ENCODE measurements at regions not wholly inside any gene's neighbourhood (a gene's known extent, or its start where the extent isn't known, plus 50 kb on each side); places are given as distances from the start of the nearest gene placed in this dataset.
"Not testable (repeated sequence)": the region's sequence is repeated elsewhere in the genome, so short reads cannot be mapped to it uniquely, and the experiment has no call there.

DNA sequence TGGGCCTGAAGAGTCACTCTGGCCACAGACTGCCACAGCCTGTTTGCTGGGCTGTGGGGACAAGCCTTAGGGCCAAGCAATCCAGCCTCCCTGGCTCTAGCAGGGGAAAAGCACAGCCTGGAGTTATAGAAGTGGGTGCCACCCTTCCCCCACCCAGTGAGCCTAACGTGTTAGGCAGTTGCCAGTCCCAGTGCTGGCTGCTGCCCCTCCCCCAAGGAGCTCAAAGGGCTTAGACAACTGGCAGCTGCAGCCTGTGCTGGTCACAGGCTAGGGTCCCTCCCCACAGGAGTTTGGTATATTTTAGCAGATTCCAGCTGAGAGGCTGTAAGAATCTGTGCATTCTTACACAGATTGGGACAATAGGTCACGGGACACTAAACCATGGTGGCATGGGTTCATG is 370.3 kb upstream of the FGF16 start:
- DNase-seq (ENCODE audit: low read depth, low spot score), result no peak
- TF ChIP-seq POLR2AphosphoS5 (IDR thresholded peaks at IDR 0.05; ENCODE audit: borderline replicate concordance, low read depth, low read length) (no peak), FOXP2 (optimal IDR thresholded peaks at IDR 0.05; ENCODE audit: control extremely low read depth, extremely low read length, insufficient read depth) (no peak), EZH2 (IDR thresholded peaks at IDR 0.05) (no peak)
- H3K36me3 ChIP-seq (ENCODE audit: insufficient read depth, low read length), result no peaks in the 10 kb centered on the region
- no peak overlapping the region for H3K9ac ChIP-seq (ENCODE audit: insufficient read length)
- H3K4me3 ChIP-seq, result no peak overlapping the region
- H3K9me3 ChIP-seq (ENCODE audit: low read depth, low read length), result no peaks in the 10 kb centered on the region
- H3K27ac ChIP-seq, result no peak overlapping the region

DNA sequence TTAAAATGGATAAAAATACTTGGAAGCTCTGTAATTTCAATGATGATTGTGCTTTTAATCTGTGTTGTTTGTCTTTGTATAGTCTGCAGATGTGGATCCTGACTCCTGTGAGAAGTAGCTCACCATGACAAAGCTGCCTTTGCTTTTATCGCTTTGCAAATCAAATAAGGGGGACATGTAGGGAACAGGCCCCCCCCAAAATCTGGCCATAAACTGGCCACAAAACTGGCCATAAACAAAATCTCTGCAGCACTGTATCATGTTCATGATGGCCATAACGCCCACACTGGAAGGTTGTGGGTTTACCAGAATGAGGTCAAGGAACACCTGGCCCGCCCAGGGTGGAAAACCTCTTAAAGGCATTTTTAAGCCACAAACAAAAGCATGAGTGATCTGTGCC is 366.0 kb upstream of the FGF16 start:
- H3K36me3 ChIP-seq (ENCODE audit: insufficient read depth, low read length); DNase-seq (ENCODE audit: low read depth, low spot score); H3K4me3 ChIP-seq; H3K9ac ChIP-seq (ENCODE audit: insufficient read length); H3K9me3 ChIP-seq (ENCODE audit: low read depth, low read length); H3K27ac ChIP-seq: not testable (repeated sequence)

DNA sequence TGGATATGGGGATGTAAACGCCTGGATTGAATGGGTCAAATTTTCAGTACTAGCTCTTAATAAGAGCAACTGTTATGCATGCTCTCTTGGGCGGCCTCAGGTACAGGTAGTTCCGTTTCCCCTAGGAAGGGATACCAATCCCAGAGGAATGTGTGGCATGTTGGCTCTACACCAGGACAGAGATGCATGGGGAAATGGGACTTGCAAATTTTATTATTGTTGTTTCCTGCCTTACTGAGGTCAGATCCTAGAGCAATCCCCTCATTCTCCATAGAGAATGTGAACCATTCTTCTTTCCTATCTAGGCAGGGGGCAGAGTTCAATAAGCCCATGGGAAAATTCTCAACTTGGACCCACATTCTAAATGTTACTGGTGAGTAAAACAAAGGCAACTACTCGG is 361.8 kb upstream of the FGF16 start:
- H3K9me3 ChIP-seq (ENCODE audit: low read depth, low read length), result no peaks in the 10 kb centered on the region
- DNase-seq (ENCODE audit: low read depth, low spot score), result no peak
- no peak overlapping the region for H3K4me3 ChIP-seq
- no peaks in the 10 kb centered on the region for H3K36me3 ChIP-seq (ENCODE audit: insufficient read depth, low read length)
- H3K27ac ChIP-seq, result no peak overlapping the region
- TF ChIP-seq EZH2 (IDR thresholded peaks at IDR 0.05) (no peak), FOXP2 (optimal IDR thresholded peaks at IDR 0.05; ENCODE audit: control extremely low read depth, extremely low read length, insufficient read depth) (no peak), POLR2AphosphoS5 (IDR thresholded peaks at IDR 0.05; ENCODE audit: borderline replicate concordance, low read depth, low read length) (no peak)
- no peak overlapping the region for H3K9ac ChIP-seq (ENCODE audit: insufficient read length)

DNA sequence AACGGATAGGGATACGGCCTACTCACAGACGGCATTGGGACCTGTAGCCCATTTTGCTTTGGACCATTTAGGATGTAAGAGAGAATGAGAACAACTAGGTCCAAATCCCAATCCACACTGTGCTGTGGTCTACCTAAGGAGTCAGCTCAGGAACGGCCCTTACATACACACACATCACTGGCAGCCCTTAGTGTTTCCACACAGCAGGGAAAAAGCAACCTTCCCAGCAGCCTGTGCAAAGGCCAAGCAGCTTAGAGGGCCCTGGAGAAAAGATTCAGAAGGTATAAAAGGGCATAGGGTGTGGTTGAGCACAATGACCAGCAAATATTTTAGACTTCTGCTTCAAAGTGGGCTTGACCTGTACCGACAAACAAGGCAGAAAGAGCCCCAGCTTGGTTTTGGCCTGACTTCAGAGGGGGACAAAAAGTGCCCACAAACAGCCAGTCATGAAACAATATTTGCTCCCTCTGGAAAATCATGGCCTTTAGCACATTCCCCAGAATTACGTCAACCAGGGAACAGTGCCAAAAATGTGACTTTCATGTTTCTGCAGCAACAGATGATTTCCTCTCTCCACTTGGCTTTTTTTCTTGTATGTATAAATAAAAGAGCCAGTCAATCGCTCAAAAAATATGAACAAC is 359.5 kb upstream of the FGF16 start:
- peak; percentile 6 for DNase-seq (ENCODE audit: low read depth, low spot score)
- Histone ChIP-seq H3K9ac (ENCODE audit: insufficient read length) (no peak overlapping the region), H3K36me3 (ENCODE audit: insufficient read depth, low read length) (no peaks in the 10 kb centered on the region), H3K9me3 (ENCODE audit: low read depth, low read length) (no peaks in the 10 kb centered on the region), H3K27ac (no peak overlapping the region), H3K4me3 (no peak overlapping the region)
- TF ChIP-seq EZH2 (IDR thresholded peaks at IDR 0.05) (no peak), FOXP2 (optimal IDR thresholded peaks at IDR 0.05; ENCODE audit: control extremely low read depth, extremely low read length, insufficient read depth) (no peak), POLR2AphosphoS5 (IDR thresholded peaks at IDR 0.05; ENCODE audit: borderline replicate concordance, low read depth, low read length) (no peak)

DNA sequence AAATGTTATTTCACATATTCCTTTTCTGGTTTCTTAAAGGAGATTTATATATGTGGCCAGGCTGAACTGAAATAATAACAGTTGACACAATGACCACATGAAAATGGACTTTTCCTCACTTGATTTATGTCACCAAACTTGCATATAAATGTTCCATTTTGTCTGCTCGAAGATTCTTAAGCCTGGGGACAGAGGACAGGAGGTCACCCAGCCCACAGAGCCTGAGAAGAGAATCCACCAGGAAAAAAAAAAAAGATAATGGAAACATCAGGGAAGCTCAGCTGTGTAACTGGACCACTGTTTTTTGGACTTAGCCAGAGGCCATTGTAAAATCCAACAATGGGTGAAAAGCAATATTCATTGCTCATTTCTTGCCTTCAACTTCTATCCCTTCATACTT is 359.0 kb upstream of the FGF16 start:
- no peak for TF ChIP-seq EZH2 (IDR thresholded peaks at IDR 0.05)
- TF ChIP-seq POLR2AphosphoS5 (IDR thresholded peaks at IDR 0.05; ENCODE audit: borderline replicate concordance, low read depth, low read length), result no peak
- no peak for TF ChIP-seq FOXP2 (optimal IDR thresholded peaks at IDR 0.05; ENCODE audit: control extremely low read depth, extremely low read length, insufficient read depth)
- Histone ChIP-seq H3K9ac (ENCODE audit: insufficient read length) (no peak overlapping the region), H3K4me3 (no peak overlapping the region), H3K27ac (no peak overlapping the region), H3K9me3 (ENCODE audit: low read depth, low read length) (no peaks in the 10 kb centered on the region), H3K36me3 (ENCODE audit: insufficient read depth, low read length) (no peaks in the 10 kb centered on the region)
- DNase-seq (ENCODE audit: low read depth, low spot score), result no peak

DNA sequence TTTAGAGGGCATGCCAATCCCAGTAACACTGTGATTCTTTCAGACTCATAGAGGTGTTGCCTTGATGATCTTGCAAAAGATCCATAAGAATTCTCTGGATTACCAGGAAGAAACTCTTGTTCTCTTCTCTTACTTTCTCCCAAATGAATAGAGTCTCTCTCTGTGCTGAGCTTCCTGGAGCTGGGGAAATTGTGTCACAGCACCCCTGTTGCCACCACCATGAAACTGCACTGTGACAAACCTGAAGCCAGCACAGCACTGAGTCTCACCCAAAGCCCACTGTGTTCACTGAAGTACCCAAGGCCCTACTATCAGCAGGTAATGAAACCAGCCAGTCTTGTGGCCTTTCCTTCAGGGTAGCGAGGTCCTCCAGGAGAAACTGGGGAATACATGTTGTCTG is 332.7 kb upstream of the FGF16 start:
- Histone ChIP-seq H3K36me3 (ENCODE audit: insufficient read depth, low read length) (no peaks in the 10 kb centered on the region), H3K9ac (ENCODE audit: insufficient read length) (no peak overlapping the region), H3K9me3 (ENCODE audit: low read depth, low read length) (no peaks in the 10 kb centered on the region), H3K27ac (no peak overlapping the region), H3K4me3 (no peak overlapping the region)
- DNase-seq (ENCODE audit: low read depth, low spot score), result no peak
- no peak for TF ChIP-seq EZH2 (IDR thresholded peaks at IDR 0.05)
- TF ChIP-seq FOXP2 (optimal IDR thresholded peaks at IDR 0.05; ENCODE audit: control extremely low read depth, extremely low read length, insufficient read depth), result no peak
- no peak for TF ChIP-seq POLR2AphosphoS5 (IDR thresholded peaks at IDR 0.05; ENCODE audit: borderline replicate concordance, low read depth, low read length)

DNA sequence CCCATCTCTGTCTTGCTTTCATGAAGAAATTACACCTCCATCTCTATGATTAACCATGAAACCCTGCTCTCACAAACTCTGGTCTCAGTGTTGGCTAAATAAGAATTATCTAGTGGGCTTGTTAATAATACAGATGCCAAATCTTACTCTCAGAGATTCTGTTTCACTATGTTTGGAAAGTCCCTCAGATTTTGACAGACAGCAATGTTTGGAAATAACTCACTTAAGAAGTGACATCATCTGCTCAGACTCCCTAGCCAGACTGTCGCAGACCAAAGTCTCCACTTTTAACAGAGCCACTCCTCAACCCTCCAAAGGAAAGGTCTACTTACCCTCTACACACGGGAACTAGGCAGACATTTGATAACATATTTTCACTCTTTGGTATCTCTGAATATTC is 328.5 kb upstream of the FGF16 start:
- DNase-seq (ENCODE audit: low read depth, low spot score), result no peak
- Histone ChIP-seq H3K9me3 (ENCODE audit: low read depth, low read length) (no peaks in the 10 kb centered on the region), H3K9ac (ENCODE audit: insufficient read length) (no peak overlapping the region), H3K4me3 (no peak overlapping the region), H3K27ac (no peak overlapping the region), H3K36me3 (ENCODE audit: insufficient read depth, low read length) (no peaks in the 10 kb centered on the region)
- no peak for TF ChIP-seq POLR2AphosphoS5 (IDR thresholded peaks at IDR 0.05; ENCODE audit: borderline replicate concordance, low read depth, low read length)

DNA sequence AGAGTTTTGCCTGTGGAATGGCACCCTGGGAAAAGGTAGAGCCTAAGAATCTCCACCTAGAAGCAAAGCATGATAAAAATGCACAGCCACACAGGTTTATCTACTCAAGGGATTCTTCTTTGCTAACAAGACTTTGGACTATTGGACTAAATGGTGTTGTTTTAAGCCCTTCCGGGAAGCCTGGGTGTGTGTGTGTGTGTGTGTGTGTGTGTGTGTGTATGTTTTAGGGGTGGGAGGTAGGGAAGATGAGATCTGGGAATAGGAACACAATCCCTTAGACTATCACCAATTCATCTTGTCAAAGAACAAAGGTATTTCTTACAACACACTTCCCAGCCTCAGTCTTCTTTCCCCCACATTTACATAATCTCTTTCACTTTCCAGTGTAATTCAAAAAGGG is 327.5 kb upstream of the FGF16 start:
- no peak overlapping the region for H3K27ac ChIP-seq
- DNase-seq (ENCODE audit: low read depth, low spot score), result no peak
- no peak overlapping the region for H3K4me3 ChIP-seq
- H3K9ac ChIP-seq (ENCODE audit: insufficient read length), result no peak overlapping the region
- TF ChIP-seq EZH2 (IDR thresholded peaks at IDR 0.05), result no peak
- no peak for TF ChIP-seq POLR2AphosphoS5 (IDR thresholded peaks at IDR 0.05; ENCODE audit: borderline replicate concordance, low read depth, low read length)
- no peak for TF ChIP-seq FOXP2 (optimal IDR thresholded peaks at IDR 0.05; ENCODE audit: control extremely low read depth, extremely low read length, insufficient read depth)
- no peaks in the 10 kb centered on the region for H3K36me3 ChIP-seq (ENCODE audit: insufficient read depth, low read length)
- no peaks in the 10 kb centered on the region for H3K9me3 ChIP-seq (ENCODE audit: low read depth, low read length)

DNA sequence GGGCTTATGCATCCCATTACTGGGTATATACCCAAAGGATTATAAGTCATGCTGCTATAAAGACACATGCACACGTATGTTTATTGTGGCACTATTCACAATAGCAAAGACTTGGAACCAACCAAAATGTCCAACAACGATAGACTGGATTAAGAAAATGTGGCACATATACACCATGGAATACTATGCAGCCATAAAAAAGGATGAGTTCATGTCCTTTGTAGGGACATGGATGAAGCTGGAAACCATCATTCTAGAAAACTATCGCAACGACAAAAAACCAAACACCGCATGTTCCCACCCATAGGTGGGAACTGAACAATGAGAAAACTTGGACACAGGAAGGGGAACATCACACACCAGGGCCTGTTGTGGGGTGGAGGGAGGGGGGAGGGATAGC is 323.3 kb upstream of the FGF16 start:
- not testable (repeated sequence) for H3K27ac ChIP-seq; DNase-seq (ENCODE audit: low read depth, low spot score); H3K9ac ChIP-seq (ENCODE audit: insufficient read length); H3K4me3 ChIP-seq; H3K9me3 ChIP-seq (ENCODE audit: low read depth, low read length); H3K36me3 ChIP-seq (ENCODE audit: insufficient read depth, low read length)

DNA sequence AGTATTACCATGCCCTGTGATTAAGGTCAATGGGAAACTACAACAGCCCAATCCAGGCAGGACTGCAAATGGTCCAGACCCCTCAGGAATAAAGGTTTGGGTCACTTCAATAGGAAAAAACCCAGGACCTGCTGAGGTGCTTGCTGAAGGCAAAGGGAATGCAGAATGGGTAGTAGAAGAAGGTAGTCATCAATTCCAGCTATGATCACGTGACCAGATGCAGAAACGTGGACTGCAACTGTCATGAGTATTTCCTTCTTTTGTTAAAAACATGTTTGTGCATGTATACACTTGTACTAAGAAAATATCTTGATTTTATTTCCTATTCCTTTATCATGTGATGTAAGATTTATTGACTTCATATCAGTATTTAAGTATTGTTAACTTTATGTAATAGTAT is 319.6 kb upstream of the FGF16 start:
- not testable (repeated sequence) for H3K4me3 ChIP-seq; H3K9me3 ChIP-seq (ENCODE audit: low read depth, low read length); H3K27ac ChIP-seq; H3K9ac ChIP-seq (ENCODE audit: insufficient read length); DNase-seq (ENCODE audit: low read depth, low spot score); H3K36me3 ChIP-seq (ENCODE audit: insufficient read depth, low read length)
